ENCODE measurements at regions not wholly inside any gene's neighbourhood (a gene's known extent, or its start where the extent isn't known, plus 50 kb on each side); places are given as distances from the start of the nearest gene placed in this dataset.

- TF ChIP-seq EZH2phosphoT487 (IDR thresholded peaks at IDR 0.05; ENCODE audit: low read depth) (no peak), CTCF (IDR thresholded peaks at IDR 0.05; ENCODE audit: low read depth, low read length) (no peak)
Observed at GRCh38 chr17:33497623-33498022, 204.5 kb upstream of the ASIC2 start.

Data from OCI-LY3 (cell line).